NCI-H1417 treated with DMSO at 0.1 percent for 48 hours (cell line): ENCODE measurements at regions not wholly inside any gene's neighbourhood (a gene's known extent, or its start where the extent isn't known, plus 50 kb on each side); places are given as distances from the start of the nearest gene placed in this dataset.
"Not testable (repeated sequence)": the region's sequence is repeated elsewhere in the genome, so short reads cannot be mapped to it uniquely, and the experiment has no call there.

Source experiments
- DNase-seq: peaks from one replicate; lab custom pipeline; 2025; lab: John Stamatoyannopoulos, UW

- no peak for DNase-seq
These were observed 371.5 kb downstream of the PRELID2 start for GRCh38 chr5:145463634-145464033.

GRCh38 chr5:145462525-145462924, 372.6 kb downstream of the PRELID2 start:
- DNase-seq: no peak

GRCh38 chr5:145450286-145450885, 384.8 kb downstream of the PRELID2 start:
- DNase-seq: no peak

GRCh38 chr5:145449794-145450193, 385.3 kb downstream of the PRELID2 start:
- no peak for DNase-seq

- DNase-seq: not testable (repeated sequence)
These were observed 388.3 kb downstream of the PRELID2 start for GRCh38 chr5:145446875-145447274.

- no peak for DNase-seq
These were observed 388.7 kb downstream of the PRELID2 start for GRCh38 chr5:145446412-145446811.

- DNase-seq: no peak
These were observed 390.1 kb downstream of the PRELID2 start for GRCh38 chr5:145445027-145445426.

- no peak for DNase-seq
These were observed 391.2 kb downstream of the PRELID2 start for GRCh38 chr5:145443964-145444363.

- no peak for DNase-seq
These were observed 391.8 kb downstream of the PRELID2 start for GRCh38 chr5:145443366-145443765.

GRCh38 chr5:145442661-145443060, 392.5 kb downstream of the PRELID2 start:
- DNase-seq: not testable (repeated sequence)

GRCh38 chr5:145441228-145441627, 393.9 kb downstream of the PRELID2 start:
- no peak for DNase-seq

- no peak for DNase-seq
These were observed 397.5 kb downstream of the PRELID2 start for GRCh38 chr5:145437627-145438026.

- DNase-seq: no peak
These were observed 402.1 kb downstream of the PRELID2 start for GRCh38 chr5:145433077-145433476.

GRCh38 chr5:145429170-145429569, 406.0 kb downstream of the PRELID2 start:
- DNase-seq: no peak

GRCh38 chr5:145408048-145408341, 427.1 kb downstream of the PRELID2 start:
- no peak for DNase-seq

GRCh38 chr5:145407300-145408047, 427.7 kb downstream of the PRELID2 start:
- DNase-seq: no peak

- DNase-seq: no peak
These were observed 431.1 kb downstream of the PRELID2 start for GRCh38 chr5:145403992-145404391.

- no peak for DNase-seq
These were observed 438.3 kb downstream of the PRELID2 start for GRCh38 chr5:145396888-145397287.

GRCh38 chr5:145395151-145395550, 440.0 kb downstream of the PRELID2 start:
- not testable (repeated sequence) for DNase-seq

- no peak for DNase-seq
These were observed 441.7 kb downstream of the PRELID2 start for GRCh38 chr5:145393426-145393825.

- no peak for DNase-seq
These were observed 446.1 kb downstream of the PRELID2 start for GRCh38 chr5:145389047-145389446.

- no peak for DNase-seq
These were observed 449.9 kb downstream of the PRELID2 start for GRCh38 chr5:145385276-145385675.

- no peak for DNase-seq
These were observed 456.9 kb downstream of the PRELID2 start for GRCh38 chr5:145378226-145378625.

- DNase-seq: no peak
These were observed 459.6 kb downstream of the PRELID2 start for GRCh38 chr5:145375521-145375920.
